ENCODE measurements at regions not wholly inside any gene's neighbourhood (a gene's known extent, or its start where the extent isn't known, plus 50 kb on each side); places are given as distances from the start of the nearest gene placed in this dataset.

GRCh38 chr2:67982956-67983355 lies 79.8 kb downstream of the C1D start (continued):
- TF ChIP-seq ATF2 (CRISPR knock-in tag; IDR thresholded peaks at IDR 0.05; ENCODE audit: borderline replicate concordance, low read depth) (no peak), ESRRA (CRISPR knock-in tag; IDR thresholded peaks at IDR 0.05; ENCODE audit: borderline replicate concordance) (no peak), GTF2I (CRISPR knock-in tag; conservative IDR thresholded peaks at IDR 0.05) (no peak), USF1 (CRISPR knock-in tag; IDR thresholded peaks at IDR 0.05) (no peak), E2F5 (CRISPR knock-in tag; IDR thresholded peaks at IDR 0.05) (no peak), SMAD4 (CRISPR knock-in tag; IDR thresholded peaks at IDR 0.05) (no peak), MYBL2 (CRISPR knock-in tag; IDR thresholded peaks at IDR 0.05) (no peak), IRF1 (CRISPR knock-in tag; IDR thresholded peaks at IDR 0.05) (no peak), ZNF532 (CRISPR knock-in tag; IDR thresholded peaks at IDR 0.05; ENCODE audit: borderline replicate concordance) (no peak), HMGA2 (CRISPR knock-in tag; IDR thresholded peaks at IDR 0.05) (no peak), JUN (CRISPR knock-in tag; IDR thresholded peaks at IDR 0.05) (no peak), STAT6 (CRISPR knock-in tag; conservative IDR thresholded peaks at IDR 0.05; ENCODE audit: low read depth) (no peak)

- H3K27ac Mint-ChIP-seq: no peak overlapping the region
- ATAC-seq (no peak), DNase-seq (ENCODE audit: low spot score) (no peak)
- no peaks in the 10 kb centered on the region for H3K4me1 Mint-ChIP-seq
- POLR2A ChIA-PET: no interaction called here
- H3K36me3 Mint-ChIP-seq: peaks cover 5% of the 10 kb centered on the region
- CTCF ChIA-PET: no interaction called here
- H3K27me3 Mint-ChIP-seq (ENCODE audit: low read depth): peaks cover 4% of the 10 kb centered on the region
- H3K9me3 Mint-ChIP-seq: peaks cover 12% of the 10 kb centered on the region
- no peak overlapping the region for H3K4me3 Mint-ChIP-seq
- TF ChIP-seq MLX (CRISPR knock-in tag; IDR thresholded peaks at IDR 0.05) (no peak), EMX1 (CRISPR knock-in tag; IDR thresholded peaks at IDR 0.05) (no peak), IRF1 (CRISPR knock-in tag; IDR thresholded peaks at IDR 0.05) (no peak), ZMAT4 (CRISPR knock-in tag; IDR thresholded peaks at IDR 0.05) (no peak), FOXP4 (CRISPR knock-in tag; IDR thresholded peaks at IDR 0.05) (no peak), SOX15 (CRISPR knock-in tag; IDR thresholded peaks at IDR 0.05) (no peak), GRHL2 (CRISPR knock-in tag; IDR thresholded peaks at IDR 0.05; ENCODE audit: insufficient replicate concordance, severe bottlenecking) (no peak), ELF4 (CRISPR knock-in tag; IDR thresholded peaks at IDR 0.05; ENCODE audit: low read depth) (no peak)
Measured at GRCh38 chr2:67984600-67984999, 78.2 kb downstream of the C1D start.
